Naive thymus-derived CD8-positive, alpha-beta T cell (primary cell): ENCODE measurements at regions not wholly inside any gene's neighbourhood (a gene's known extent, or its start where the extent isn't known, plus 50 kb on each side); places are given as distances from the start of the nearest gene placed in this dataset.
"Not testable (repeated sequence)": the region's sequence is repeated elsewhere in the genome, so short reads cannot be mapped to it uniquely, and the experiment has no call there.

ENCODE experiments used
- ATAC-seq, 2 donors: fragments of 150-1000 bp; cut with Tn5 transposase in 1 of 2; sonication (Bioruptor Pico), chemical (Tn5 transposase) in 1 of 2; 1 replicate in 1 of 2; 2 replicates in 1 of 2; pipeline ENCODE4 v1.10.0; 2021; ENCODE audit warnings: mild to moderate bottlenecking in 2 of 2, moderate library complexity in 2 of 2
- POLR2A ChIA-PET: fragments of 350-600 bp; sonication (Branson Sonifier 250); formaldehyde crosslinking; loops from one replicate; lab custom pipeline; 2021; ENCODE audit warnings: antibody characterized with exemption; lab: Charles Lee
- DNase-seq, 10 donors: peaks; one replicate each; pipeline versions ENCODE4 v3.0.0 to v3.0.0-alpha.2; 2020 to 2022
- H3K27ac Mint-ChIP-seq, 10 donors: one replicate each; pipeline ENCODE4 v1.8.0; 2020 to 2022; ENCODE audit warnings: mild to moderate bottlenecking in 10 of 10, mixed read lengths in 10 of 10, moderate library complexity in 4 of 10, inconsistent platforms in 1 of 10
- H3K27me3 Mint-ChIP-seq, 5 donors: one replicate each; pipeline ENCODE4 v1.8.0; 2021 to 2022; ENCODE audit warnings: mixed read lengths in 5 of 5
- H3K36me3 Mint-ChIP-seq, 3 donors: one replicate each; pipeline ENCODE4 v1.8.0; 2020 to 2022; ENCODE audit warnings: mixed read lengths in 3 of 3, mild to moderate bottlenecking in 2 of 3, inconsistent platforms in 1 of 3
- H3K4me1 Mint-ChIP-seq, 4 donors: one replicate each; pipeline ENCODE4 v1.8.0; 2021 to 2022; ENCODE audit warnings: mixed read lengths in 4 of 4
- H3K4me3 Mint-ChIP-seq, 10 donors: one replicate each; pipeline ENCODE4 v1.8.0; 2020 to 2022; ENCODE audit warnings: mild to moderate bottlenecking in 10 of 10, mixed read lengths in 10 of 10, moderate library complexity in 6 of 10, inconsistent platforms in 1 of 10
- H3K9me3 Mint-ChIP-seq, 9 donors: one replicate each; pipeline ENCODE4 v1.8.0; 2020 to 2022; ENCODE audit warnings: mixed read lengths in 9 of 9, mild to moderate bottlenecking in 3 of 9, inconsistent platforms in 1 of 9, moderate library complexity in 1 of 9

- peak overlapping the region; percentile 88 to 97 (median 92) for H3K4me3 Mint-ChIP-seq
- peak; percentile 49 to 78 (median 58) for DNase-seq
- not testable (repeated sequence) for H3K4me1 Mint-ChIP-seq, H3K9me3 Mint-ChIP-seq, H3K36me3 Mint-ChIP-seq, H3K27me3 Mint-ChIP-seq
- POLR2A ChIA-PET = interaction anchor here (0.6 to 1.1 kb wide), 7 partner anchors 18 to 241 kb away, joined by 3 to 13 read pairs (median 5); partner anchors contain the start of gene CDR2
- H3K27ac Mint-ChIP-seq = peak overlapping the region; percentile 89 to 96 (median 93)
- peak; percentile 81 to 86 for ATAC-seq
These were observed 62.6 kb upstream of the CDR2 start for GRCh38 chr16:22436823-22437652.

- H3K27ac Mint-ChIP-seq = peak overlapping the region; percentile 83 to 96 (median 93)
- H3K4me1 Mint-ChIP-seq, H3K36me3 Mint-ChIP-seq, H3K27me3 Mint-ChIP-seq, DNase-seq, H3K9me3 Mint-ChIP-seq, POLR2A ChIA-PET: not testable (repeated sequence)
- peak in 1 of 2 donors; percentile 5 for ATAC-seq
- H3K4me3 Mint-ChIP-seq = peak overlapping the region; percentile 88 to 97 (median 92)
These were observed 62.0 kb upstream of the CDR2 start for GRCh38 chr16:22436326-22436822.

GRCh38 chr16:22431314-22431713, 56.9 kb upstream of the CDR2 start:
- H3K27me3 Mint-ChIP-seq, DNase-seq, H3K9me3 Mint-ChIP-seq, ATAC-seq, H3K4me1 Mint-ChIP-seq, H3K4me3 Mint-ChIP-seq: not testable (repeated sequence)
- Mint-ChIP-seq H3K36me3 (peaks cover 0 to 37% (median 7%) of the 10 kb centered on the region in 3 donors), H3K27ac (peak overlapping the region in 2 of 10 donors; percentile 24 to 27)
- POLR2A ChIA-PET = interaction anchor here (0.7 kb wide), 1 partner anchor 61 kb away, joined by 5 read pairs; no protein-coding TSS in a partner anchor

- Mint-ChIP-seq H3K27me3 (no peaks in the 10 kb centered on the region), H3K36me3 (peaks cover 0 to 51% (median 7%) of the 10 kb centered on the region in 3 donors), H3K4me3 (no peak overlapping the region), H3K27ac (peak overlapping the region in 1 of 10 donors; percentile 12), H3K9me3 (no peaks in the 10 kb centered on the region), H3K4me1 (peaks cover 0 to 3% (median 1%) of the 10 kb centered on the region in 4 donors)
- DNase-seq (no peak), ATAC-seq (no peak)
- POLR2A ChIA-PET = interaction anchor here (0.6 kb wide), 1 partner anchor 39 kb away, joined by 5 read pairs; no protein-coding TSS in a partner anchor
These were observed 54.2 kb upstream of the CDR2 start for GRCh38 chr16:22428654-22429053.

GRCh38 chr16:22427556-22427955, 53.1 kb upstream of the CDR2 start:
- Mint-ChIP-seq H3K36me3 (peaks cover 0 to 51% (median 7%) of the 10 kb centered on the region in 3 donors), H3K4me3 (no peak overlapping the region), H3K27me3 (no peaks in the 10 kb centered on the region), H3K4me1 (peaks cover 0 to 3% (median 1%) of the 10 kb centered on the region in 4 donors), H3K27ac (no peak overlapping the region), H3K9me3 (no peaks in the 10 kb centered on the region)
- no peak for ATAC-seq
- DNase-seq = no peak
- POLR2A ChIA-PET = no interaction called here

- no peak for DNase-seq
- no peak overlapping the region for H3K27ac Mint-ChIP-seq
- peaks cover 0 to 58% (median 14%) of the 10 kb centered on the region in 3 donors for H3K36me3 Mint-ChIP-seq
- no peaks in the 10 kb centered on the region for H3K9me3 Mint-ChIP-seq
- H3K4me3 Mint-ChIP-seq = no peak overlapping the region
- peaks cover 0 to 5% (median 1%) of the 10 kb centered on the region in 4 donors for H3K4me1 Mint-ChIP-seq
- no peak for ATAC-seq
- POLR2A ChIA-PET = no interaction called here
- no peaks in the 10 kb centered on the region for H3K27me3 Mint-ChIP-seq
These were observed 51.4 kb upstream of the CDR2 start for GRCh38 chr16:22425847-22426246.

GRCh38 chr16:22425036-22425801, 50.8 kb upstream of the CDR2 start:
- peak overlapping the region in 1 of 10 donors; percentile 80 for H3K27ac Mint-ChIP-seq
- no peaks in the 10 kb centered on the region for H3K27me3 Mint-ChIP-seq
- no peak overlapping the region for H3K4me3 Mint-ChIP-seq
- peaks cover 0 to 5% (median 0%) of the 10 kb centered on the region in 4 donors for H3K4me1 Mint-ChIP-seq
- DNase-seq (no peak), ATAC-seq (no peak)
- POLR2A ChIA-PET = no interaction called here
- H3K9me3 Mint-ChIP-seq = no peaks in the 10 kb centered on the region
- peaks cover 0 to 63% (median 14%) of the 10 kb centered on the region in 3 donors for H3K36me3 Mint-ChIP-seq

- no peak for ATAC-seq
These were observed 49.9 kb upstream of the CDR2 start for GRCh38 chr16:22424161-22424937.

More at GRCh38 chr16:22424161-22424937, 49.9 kb upstream of the CDR2 start:
- Mint-ChIP-seq H3K4me1 (peaks cover 0 to 5% (median 0%) of the 10 kb centered on the region in 4 donors), H3K4me3 (no peak overlapping the region), H3K27me3 (no peaks in the 10 kb centered on the region), H3K9me3 (no peaks in the 10 kb centered on the region), H3K36me3 (peaks cover 0 to 61% (median 13%) of the 10 kb centered on the region in 3 donors), H3K27ac (peak overlapping the region in 3 of 10 donors; percentile 39 to 80 (median 48))
- no peak for DNase-seq
- POLR2A ChIA-PET = no interaction called here
